Right lobe of liver (tissue), 4 donors: ENCODE measurements at regions not wholly inside any gene's neighbourhood (a gene's known extent, or its start where the extent isn't known, plus 50 kb on each side); places are given as distances from the start of the nearest gene placed in this dataset.

ENCODE experiments used
- POLR2A ChIP-seq: fragments of 450-650 bp; IDR thresholded peaks from one replicate; pipeline ENCODE4 v1.6.1; 2017; ENCODE audit warnings: antibody characterized with exemption, mild to moderate bottlenecking
- TF ChIP-seq, protein P1 (sequence below), 4 donors: fragments of 200-600 bp in 3 of 4; fragments of 450-650 bp in 1 of 4; IDR thresholded peaks; one replicate each; pipeline versions ENCODE4 v1.5.1 to v1.8.0; 2016 to 2022; ENCODE audit warnings: antibody characterized with exemption in 4 of 4, mild to moderate bottlenecking in 2 of 4
- donor health status: DM: no; HTN: no; CAD: no.
- donor health status: DM: no; HTN: no; CAD: no.
- donor health status: DM: no; HTN: yes; CAD: no.

DNA sequence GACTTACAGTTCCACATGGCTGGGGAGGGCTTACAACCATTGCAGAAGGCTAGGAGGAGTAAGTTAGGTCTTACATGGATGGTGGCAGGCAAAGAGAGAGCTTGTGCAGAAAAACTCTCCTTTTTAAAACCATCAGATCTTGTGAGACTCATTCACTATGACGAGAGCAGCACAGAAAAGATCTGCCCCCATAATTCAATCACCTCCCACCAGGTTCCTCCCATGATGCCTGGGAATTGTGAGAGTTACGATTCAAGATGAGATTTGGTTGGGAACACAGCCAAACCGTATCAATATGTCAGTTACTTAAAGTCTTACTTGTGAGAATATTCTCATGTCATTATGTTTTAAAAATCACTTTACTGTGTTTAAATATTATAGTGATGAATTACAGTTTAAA lies 481.9 kb downstream of the ARL4A start:
- TF ChIP-seq, protein P1, sequence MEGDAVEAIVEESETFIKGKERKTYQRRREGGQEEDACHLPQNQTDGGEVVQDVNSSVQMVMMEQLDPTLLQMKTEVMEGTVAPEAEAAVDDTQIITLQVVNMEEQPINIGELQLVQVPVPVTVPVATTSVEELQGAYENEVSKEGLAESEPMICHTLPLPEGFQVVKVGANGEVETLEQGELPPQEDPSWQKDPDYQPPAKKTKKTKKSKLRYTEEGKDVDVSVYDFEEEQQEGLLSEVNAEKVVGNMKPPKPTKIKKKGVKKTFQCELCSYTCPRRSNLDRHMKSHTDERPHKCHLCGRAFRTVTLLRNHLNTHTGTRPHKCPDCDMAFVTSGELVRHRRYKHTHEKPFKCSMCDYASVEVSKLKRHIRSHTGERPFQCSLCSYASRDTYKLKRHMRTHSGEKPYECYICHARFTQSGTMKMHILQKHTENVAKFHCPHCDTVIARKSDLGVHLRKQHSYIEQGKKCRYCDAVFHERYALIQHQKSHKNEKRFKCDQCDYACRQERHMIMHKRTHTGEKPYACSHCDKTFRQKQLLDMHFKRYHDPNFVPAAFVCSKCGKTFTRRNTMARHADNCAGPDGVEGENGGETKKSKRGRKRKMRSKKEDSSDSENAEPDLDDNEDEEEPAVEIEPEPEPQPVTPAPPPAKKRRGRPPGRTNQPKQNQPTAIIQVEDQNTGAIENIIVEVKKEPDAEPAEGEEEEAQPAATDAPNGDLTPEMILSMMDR (IDR thresholded peaks at IDR 0.05), result no peak
- no peak for TF ChIP-seq POLR2A
